Neural progenitor cell (in vitro differentiated cells): ENCODE measurements at regions not wholly inside any gene's neighbourhood (a gene's known extent, or its start where the extent isn't known, plus 50 kb on each side); places are given as distances from the start of the nearest gene placed in this dataset.

Experiments used
- DNase-seq: peaks from one replicate; pipeline ENCODE4 v3.0.0-alpha.2; 2016; ENCODE audit warnings: low spot score
- H2AFZ ChIP-seq: fragments of 200-600 bp; sonication (generic); replicated peaks from 2 replicates; pipeline ENCODE4 v1.6.1; 2016; ENCODE audit warnings: antibody characterized with exemption
- H3F3A ChIP-seq: fragments of 200-600 bp; sonication (generic); 2 replicates; pipeline ENCODE4 v1.6.1; 2016; ENCODE audit warnings: antibody characterized with exemption, low read depth
- H3K27ac ChIP-seq: fragments of 200-600 bp; sonication (generic); 2 replicates; pipeline ENCODE4 v1.5.1; 2016; ENCODE audit warnings: mild to moderate bottlenecking
- H3K27me3 ChIP-seq: fragments of 200-600 bp; sonication (generic); 2 replicates; pipeline ENCODE4 v1.6.1; 2016; ENCODE audit warnings: mild to moderate bottlenecking, moderate library complexity
- H3K36me3 ChIP-seq: fragments of 200-600 bp; sonication (generic); 2 replicates; pipeline ENCODE4 v1.5.1; 2016
- H3K4me1 ChIP-seq: fragments of 200-600 bp; sonication (generic); 2 replicates; pipeline ENCODE4 v1.6.1; 2016; ENCODE audit warnings: mixed run types
- H3K4me2 ChIP-seq: fragments of 200-600 bp; sonication (generic); 2 replicates; pipeline ENCODE4 v1.6.1; 2016
- H3K4me3 ChIP-seq: fragments of 200-600 bp; sonication (generic); 2 replicates; pipeline ENCODE4 v1.5.1; 2016
- H3K79me2 ChIP-seq: fragments of 200-600 bp; sonication (generic); 2 replicates; pipeline ENCODE4 v1.6.1; 2016; ENCODE audit warnings: low read depth
- H3K9ac ChIP-seq: fragments of 200-600 bp; sonication (generic); 2 replicates; pipeline ENCODE4 v1.6.1; 2016
- H3K9me3 ChIP-seq: fragments of 200-600 bp; sonication (generic); 2 replicates; pipeline ENCODE4 v1.5.1; 2016; ENCODE audit warnings: low read depth
- H4K20me1 ChIP-seq: fragments of 200-600 bp; sonication (generic); 2 replicates; pipeline ENCODE4 v1.6.1; 2016; ENCODE audit warnings: low read depth
- H3K27ac Mint-ChIP-seq: 3 replicates; pipeline ENCODE4 v1.8.0; 2021; ENCODE audit warnings: mixed read lengths
- H3K27me3 Mint-ChIP-seq: 2 replicates; pipeline ENCODE4 v1.8.0; 2022; ENCODE audit warnings: low read depth, mild to moderate bottlenecking, inconsistent platforms, moderate library complexity, mixed read lengths; ENCODE audit not compliant: insufficient read depth
- H3K36me3 Mint-ChIP-seq: 3 replicates; pipeline ENCODE4 v1.8.0; 2021; ENCODE audit warnings: mixed read lengths
- H3K4me1 Mint-ChIP-seq: 3 replicates; pipeline ENCODE4 v1.8.0; 2021; ENCODE audit warnings: mixed read lengths
- H3K4me3 Mint-ChIP-seq: 3 replicates; pipeline ENCODE4 v1.8.0; 2021; ENCODE audit warnings: mild to moderate bottlenecking, moderate library complexity, mixed read lengths
- H3K9me3 Mint-ChIP-seq: 3 replicates; pipeline ENCODE4 v1.8.0; 2020; ENCODE audit warnings: mixed read lengths
- CTCF ChIP-seq: fragments of 200-600 bp; sonication (generic); IDR thresholded peaks from 2 replicates; pipeline ENCODE4 v1.5.1; 2017; ENCODE audit warnings: antibody characterized with exemption, mild to moderate bottlenecking
- EZH2 ChIP-seq: fragments of 200-600 bp; sonication (generic); IDR thresholded peaks from 2 replicates; pipeline ENCODE4 v1.6.1; 2017; ENCODE audit warnings: antibody characterized with exemption, mild to moderate bottlenecking, moderate library complexity
- EZH2phosphoT487 ChIP-seq: fragments of 200-600 bp; sonication (generic); IDR thresholded peaks from 2 replicates; pipeline ENCODE4 v1.6.1; 2017; ENCODE audit warnings: antibody characterized with exemption

- H3K4me3 Mint-ChIP-seq, result no peak overlapping the region
- H3K4me2 ChIP-seq, result peak overlapping the region; percentile 15
- peaks cover 15% of the 10 kb centered on the region for H3K36me3 Mint-ChIP-seq
- H3K27me3 ChIP-seq, result no peaks in the 10 kb centered on the region
- peaks cover 14% of the 10 kb centered on the region for H3K4me1 ChIP-seq
- H3K9me3 Mint-ChIP-seq, result no peaks in the 10 kb centered on the region
- no peaks in the 10 kb centered on the region for H3K27me3 Mint-ChIP-seq
- H3F3A ChIP-seq, result no peaks in the 10 kb centered on the region
- H3K36me3 ChIP-seq, result no peaks in the 10 kb centered on the region
- TF ChIP-seq EZH2phosphoT487 (no peak), EZH2 (no peak)
- DNase-seq, result no peak
- no peak overlapping the region for H3K4me3 ChIP-seq
- peak overlapping the region; percentile 77 for H2AFZ ChIP-seq
- peaks cover 10% of the 10 kb centered on the region for H3K4me1 Mint-ChIP-seq
- H3K9ac ChIP-seq, result no peak overlapping the region
- H3K79me2 ChIP-seq, result no peaks in the 10 kb centered on the region
- no peaks in the 10 kb centered on the region for H4K20me1 ChIP-seq
- H3K9me3 ChIP-seq, result no peaks in the 10 kb centered on the region
- H3K27ac Mint-ChIP-seq, result no peak overlapping the region
- no peak overlapping the region for H3K27ac ChIP-seq
These were observed 571.4 kb downstream of the NOVA1 start for GRCh38 chr14:26026384-26026783.

GRCh38 chr14:26023967-26024366 lies 573.9 kb downstream of the NOVA1 start:
- peaks cover 13% of the 10 kb centered on the region for H3K4me1 ChIP-seq
- Mint-ChIP-seq H3K4me1 (peaks cover 6% of the 10 kb centered on the region), H3K27me3 (no peaks in the 10 kb centered on the region), H3K9me3 (no peaks in the 10 kb centered on the region), H3K4me3 (no peak overlapping the region), H3K27ac (no peak overlapping the region), H3K36me3 (peaks cover 16% of the 10 kb centered on the region)
- H3K4me2 ChIP-seq, result no peak overlapping the region
- no peak overlapping the region for H3K4me3 ChIP-seq
- no peaks in the 10 kb centered on the region for H4K20me1 ChIP-seq
- H2AFZ ChIP-seq, result no peak overlapping the region
- H3K27me3 ChIP-seq, result no peaks in the 10 kb centered on the region
- H3K79me2 ChIP-seq, result no peaks in the 10 kb centered on the region
- DNase-seq, result no peak
- no peaks in the 10 kb centered on the region for H3K9me3 ChIP-seq
- TF ChIP-seq EZH2phosphoT487 (no peak), CTCF (no peak), EZH2 (no peak)
- no peaks in the 10 kb centered on the region for H3F3A ChIP-seq
- H3K36me3 ChIP-seq, result no peaks in the 10 kb centered on the region
- no peak overlapping the region for H3K27ac ChIP-seq
- no peak overlapping the region for H3K9ac ChIP-seq

GRCh38 chr14:26021759-26022158 lies 576.1 kb downstream of the NOVA1 start:
- H3K9me3 ChIP-seq, result no peaks in the 10 kb centered on the region
- H3F3A ChIP-seq, result no peaks in the 10 kb centered on the region
- Mint-ChIP-seq H3K4me1 (peaks cover 3% of the 10 kb centered on the region), H3K27me3 (no peaks in the 10 kb centered on the region), H3K27ac (no peak overlapping the region), H3K36me3 (peaks cover 21% of the 10 kb centered on the region), H3K4me3 (no peak overlapping the region), H3K9me3 (no peaks in the 10 kb centered on the region)
- no peaks in the 10 kb centered on the region for H3K36me3 ChIP-seq
- H3K4me2 ChIP-seq, result no peak overlapping the region
- H3K9ac ChIP-seq, result no peak overlapping the region
- no peaks in the 10 kb centered on the region for H3K79me2 ChIP-seq
- H3K4me1 ChIP-seq, result peaks cover 15% of the 10 kb centered on the region
- no peak overlapping the region for H3K4me3 ChIP-seq
- DNase-seq, result no peak
- no peak overlapping the region for H3K27ac ChIP-seq
- no peak overlapping the region for H2AFZ ChIP-seq
- H3K27me3 ChIP-seq, result no peaks in the 10 kb centered on the region
- no peak for TF ChIP-seq CTCF
- no peak for TF ChIP-seq EZH2phosphoT487
- no peak for TF ChIP-seq EZH2
- H4K20me1 ChIP-seq, result no peaks in the 10 kb centered on the region

GRCh38 chr14:26017270-26017669 lies 580.6 kb downstream of the NOVA1 start:
- Histone ChIP-seq H3K27ac (no peak overlapping the region), H3K9ac (no peak overlapping the region), H3K4me1 (peaks cover 12% of the 10 kb centered on the region), H3K36me3 (no peaks in the 10 kb centered on the region), H3K4me2 (peak overlapping the region; percentile 30), H4K20me1 (no peaks in the 10 kb centered on the region), H3K79me2 (no peaks in the 10 kb centered on the region), H3K27me3 (no peaks in the 10 kb centered on the region), H3K9me3 (no peaks in the 10 kb centered on the region), H3F3A (no peaks in the 10 kb centered on the region), H3K4me3 (no peak overlapping the region), H2AFZ (peak overlapping the region; percentile 99)
- TF ChIP-seq CTCF (no peak), EZH2 (no peak), EZH2phosphoT487 (no peak)
- H3K4me3 Mint-ChIP-seq, result no peak overlapping the region
- H3K36me3 Mint-ChIP-seq, result peaks cover 28% of the 10 kb centered on the region
- no peak overlapping the region for H3K27ac Mint-ChIP-seq
- H3K4me1 Mint-ChIP-seq, result peaks cover 3% of the 10 kb centered on the region
- H3K27me3 Mint-ChIP-seq, result no peaks in the 10 kb centered on the region
- H3K9me3 Mint-ChIP-seq, result peaks cover 19% of the 10 kb centered on the region
- DNase-seq, result no peak
